ENCODE measurements at regions not wholly inside any gene's neighbourhood (a gene's known extent, or its start where the extent isn't known, plus 50 kb on each side); places are given as distances from the start of the nearest gene placed in this dataset.
A peak's percentile ranks its signal among the peaks of the same experiment; 100 is the strongest.

GRCh38 chr20:6689339-6689973 is 78.0 kb upstream of the BMP2 start:
- no peak overlapping the region for H3K9ac ChIP-seq (ENCODE audit: insufficient read depth, low read depth, low read length)
- H3K79me2 ChIP-seq (ENCODE audit: insufficient read depth, low read length) = no peaks in the 10 kb centered on the region
- H3K27me3 ChIP-seq (ENCODE audit: control insufficient read depth in 1 of 2, insufficient read depth in 2 of 2, low read length in 2 of 2) = no peaks in the 10 kb centered on the region
- WGBS (ENCODE audit: low lambda C conversion rate) = 75% methylated on average over 7 of the region's 7 CpGs
- no peaks in the 10 kb centered on the region for H3K36me3 ChIP-seq (replicated peaks in 1 of 2; ENCODE audit: control insufficient read depth in 1 of 2, insufficient read depth in 2 of 2, low read length in 2 of 2)
- no TSS peak for BruUV-seq (replicated peaks)
- in situ Hi-C loops (cut with HindIII; ENCODE audit: extremely low pct_ligation_motif_present, low pct_unique_long_range_greater_than_20kb) (no loop called here), intact Hi-C loops (cut with micrococcal nuclease; ENCODE audit: unreplicated experiment) (no loop called here)
- no peak overlapping the region for H3K27ac ChIP-seq (ENCODE audit: extremely low read length, insufficient read depth, low read length)
- H2AFZ ChIP-seq (ENCODE audit: low read length) = no peak overlapping the region
- CTCF ChIA-PET (ENCODE audit: low intra/inter-chr PET ratio, low total read pairs) = no interaction called here
- ATAC-seq (no peak), FAIRE-seq (no peak), DNase-seq (ENCODE audit: low spot score) (no peak)
- no peaks in the 10 kb centered on the region for H4K20me1 ChIP-seq (ENCODE audit: insufficient read depth, low read length)
- no peaks in the 10 kb centered on the region for H3K9me3 ChIP-seq (ENCODE audit: low read length)
- POLR2A ChIA-PET = no interaction called here
- H3K4me1 ChIP-seq (ENCODE audit: insufficient read depth, low read length) = peaks cover 34% of the 10 kb centered on the region
- no peak overlapping the region for H3K4me3 ChIP-seq (replicated peaks in 1 of 3; ENCODE audit: insufficient read depth in 1 of 3, low read depth in 2 of 3, low read length in 3 of 3)
- no peak overlapping the region for H3K4me2 ChIP-seq (ENCODE audit: low read depth, low read length)
- peak; percentile 52; the same call in 1 of the 2 replicates for TF ChIP-seq CEBPB (IDR thresholded peaks at IDR 0.05; ENCODE audit: borderline replicate concordance, low read depth, low read length)
- TF ChIP-seq POGK (CRISPR knock-in tag; conservative IDR thresholded peaks at IDR 0.05) = no peak
- TF ChIP-seq MAFF (IDR thresholded peaks at IDR 0.05; ENCODE audit: low read depth, low read length) = peak; percentile 49; the same call in 1 of the 2 replicates
- TF ChIP-seq SUZ12 (IDR thresholded peaks at IDR 0.05; ENCODE audit: low read depth, low read length) = no peak
- peak; percentile 60 to 78; a peak in 3 of 4 replicates for TF ChIP-seq MAFK (conservative IDR thresholded peaks at IDR 0.05 in 1 of 2, IDR thresholded peaks at IDR 0.05 in 1 of 2; ENCODE audit: low read length in 2 of 2)
- no peak for TF ChIP-seq GABPA (IDR thresholded peaks at IDR 0.05; ENCODE audit: low read depth, low read length)
- TF ChIP-seq GABPA (CRISPR knock-in tag; IDR thresholded peaks at IDR 0.05; ENCODE audit: low read depth) = 0 out of 2 replicates have a peak, but pooled peaks have one; percentile 30
- TF ChIP-seq FOXA3 (CRISPR knock-in tag; IDR thresholded peaks at IDR 0.05) = no peak
